ENCODE measurements at regions not wholly inside any gene's neighbourhood (a gene's known extent, or its start where the extent isn't known, plus 50 kb on each side); places are given as distances from the start of the nearest gene placed in this dataset.

DNA sequence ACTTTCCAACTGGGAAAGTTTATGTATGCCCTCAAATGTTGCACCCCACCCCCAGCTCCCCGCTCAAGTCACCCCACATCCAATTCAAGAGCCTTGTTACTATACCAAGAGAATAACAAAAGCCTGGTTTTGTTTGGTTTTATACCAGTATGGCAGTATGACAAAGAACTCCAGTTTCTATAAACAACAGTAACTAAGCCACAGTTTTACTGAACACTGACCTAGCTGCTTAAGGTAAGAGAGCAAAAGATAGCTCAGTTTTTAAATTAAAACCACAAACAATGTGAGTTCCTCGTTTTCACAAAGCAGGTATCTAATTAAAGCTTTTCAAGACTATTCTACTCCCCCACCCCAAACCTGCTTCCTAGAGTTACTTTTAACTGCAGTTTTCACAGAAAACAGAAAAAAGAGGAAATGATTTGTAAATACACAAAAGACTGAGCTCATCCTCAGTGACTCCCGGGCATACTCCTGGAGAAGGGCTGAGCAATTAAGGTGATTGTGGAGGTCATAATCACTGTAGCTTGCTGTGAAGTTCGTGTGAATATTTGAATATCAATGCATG lies 59.3 kb upstream of the LHX8 start:
- peak; percentile 42; the same call in 1 of the 2 replicates for TF ChIP-seq SPI1 (IDR thresholded peaks at IDR 0.05; ENCODE audit: borderline replicate concordance, low read depth)
- no peak for TF ChIP-seq GABPA (IDR thresholded peaks at IDR 0.05; ENCODE audit: low read depth)
- Histone ChIP-seq H3K4me3 (replicated peaks; ENCODE audit: insufficient read depth, low read length) (no peak overlapping the region), H3K27ac (replicated peaks) (no peak overlapping the region), H3K27me3 (ENCODE audit: insufficient read depth, poor library complexity, severe bottlenecking) (no peaks in the 10 kb centered on the region)
- no peak for DNase-seq (ENCODE audit: low read depth in 1 of 2, low spot score in 1 of 2)

DNA sequence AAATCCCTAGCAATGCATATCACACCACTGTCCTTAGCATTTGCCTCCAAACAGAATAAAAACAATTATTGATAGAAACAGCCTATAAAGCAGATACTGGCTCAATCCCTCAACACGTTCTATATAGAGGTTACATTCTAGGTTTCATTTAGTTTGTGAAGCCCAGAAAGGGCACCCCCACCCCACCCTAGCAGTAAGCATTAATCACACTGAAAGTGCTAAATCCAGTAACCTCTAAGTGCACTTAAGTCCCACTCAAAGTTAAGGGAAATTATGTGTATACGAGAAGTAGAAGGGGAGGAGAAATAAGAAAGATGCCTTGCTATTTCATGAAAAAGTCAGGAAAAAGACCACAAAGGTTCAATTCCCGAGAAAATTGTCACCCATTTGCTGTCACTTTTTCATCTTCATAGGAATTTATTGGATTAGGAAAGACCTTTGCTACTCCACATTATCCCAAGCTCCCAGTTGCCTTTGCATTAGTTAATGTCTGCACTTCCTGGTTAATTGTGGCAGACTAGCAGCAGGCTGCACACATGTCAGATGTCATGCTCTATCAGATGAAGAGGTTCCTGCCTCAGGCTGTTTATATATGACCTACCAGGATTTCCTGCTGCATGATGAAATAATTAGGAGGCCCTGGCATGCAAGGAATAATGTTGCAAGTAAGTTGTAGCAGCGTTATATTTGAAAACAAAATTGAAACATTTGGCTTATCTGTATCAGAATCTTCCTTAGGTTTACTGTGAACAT lies 54.5 kb upstream of the LHX8 start:
- Histone ChIP-seq H3K27ac (replicated peaks) (no peak overlapping the region), H3K27me3 (ENCODE audit: insufficient read depth, poor library complexity, severe bottlenecking) (no peaks in the 10 kb centered on the region), H3K4me3 (replicated peaks; ENCODE audit: insufficient read depth, low read length) (no peak overlapping the region)
- no peak for DNase-seq (ENCODE audit: low read depth in 1 of 2, low spot score in 1 of 2)
- TF ChIP-seq, protein P1, sequence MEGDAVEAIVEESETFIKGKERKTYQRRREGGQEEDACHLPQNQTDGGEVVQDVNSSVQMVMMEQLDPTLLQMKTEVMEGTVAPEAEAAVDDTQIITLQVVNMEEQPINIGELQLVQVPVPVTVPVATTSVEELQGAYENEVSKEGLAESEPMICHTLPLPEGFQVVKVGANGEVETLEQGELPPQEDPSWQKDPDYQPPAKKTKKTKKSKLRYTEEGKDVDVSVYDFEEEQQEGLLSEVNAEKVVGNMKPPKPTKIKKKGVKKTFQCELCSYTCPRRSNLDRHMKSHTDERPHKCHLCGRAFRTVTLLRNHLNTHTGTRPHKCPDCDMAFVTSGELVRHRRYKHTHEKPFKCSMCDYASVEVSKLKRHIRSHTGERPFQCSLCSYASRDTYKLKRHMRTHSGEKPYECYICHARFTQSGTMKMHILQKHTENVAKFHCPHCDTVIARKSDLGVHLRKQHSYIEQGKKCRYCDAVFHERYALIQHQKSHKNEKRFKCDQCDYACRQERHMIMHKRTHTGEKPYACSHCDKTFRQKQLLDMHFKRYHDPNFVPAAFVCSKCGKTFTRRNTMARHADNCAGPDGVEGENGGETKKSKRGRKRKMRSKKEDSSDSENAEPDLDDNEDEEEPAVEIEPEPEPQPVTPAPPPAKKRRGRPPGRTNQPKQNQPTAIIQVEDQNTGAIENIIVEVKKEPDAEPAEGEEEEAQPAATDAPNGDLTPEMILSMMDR (IDR thresholded peaks at IDR 0.05; ENCODE audit: insufficient read depth, low read length): no peak
- no peak for TF ChIP-seq SPI1 (IDR thresholded peaks at IDR 0.05; ENCODE audit: borderline replicate concordance, low read depth)
- TF ChIP-seq GABPA (IDR thresholded peaks at IDR 0.05; ENCODE audit: low read depth): no peak
- TF ChIP-seq POLR2AphosphoS5 (IDR thresholded peaks at IDR 0.05; ENCODE audit: low read depth): no peak
- TF ChIP-seq, protein P2, sequence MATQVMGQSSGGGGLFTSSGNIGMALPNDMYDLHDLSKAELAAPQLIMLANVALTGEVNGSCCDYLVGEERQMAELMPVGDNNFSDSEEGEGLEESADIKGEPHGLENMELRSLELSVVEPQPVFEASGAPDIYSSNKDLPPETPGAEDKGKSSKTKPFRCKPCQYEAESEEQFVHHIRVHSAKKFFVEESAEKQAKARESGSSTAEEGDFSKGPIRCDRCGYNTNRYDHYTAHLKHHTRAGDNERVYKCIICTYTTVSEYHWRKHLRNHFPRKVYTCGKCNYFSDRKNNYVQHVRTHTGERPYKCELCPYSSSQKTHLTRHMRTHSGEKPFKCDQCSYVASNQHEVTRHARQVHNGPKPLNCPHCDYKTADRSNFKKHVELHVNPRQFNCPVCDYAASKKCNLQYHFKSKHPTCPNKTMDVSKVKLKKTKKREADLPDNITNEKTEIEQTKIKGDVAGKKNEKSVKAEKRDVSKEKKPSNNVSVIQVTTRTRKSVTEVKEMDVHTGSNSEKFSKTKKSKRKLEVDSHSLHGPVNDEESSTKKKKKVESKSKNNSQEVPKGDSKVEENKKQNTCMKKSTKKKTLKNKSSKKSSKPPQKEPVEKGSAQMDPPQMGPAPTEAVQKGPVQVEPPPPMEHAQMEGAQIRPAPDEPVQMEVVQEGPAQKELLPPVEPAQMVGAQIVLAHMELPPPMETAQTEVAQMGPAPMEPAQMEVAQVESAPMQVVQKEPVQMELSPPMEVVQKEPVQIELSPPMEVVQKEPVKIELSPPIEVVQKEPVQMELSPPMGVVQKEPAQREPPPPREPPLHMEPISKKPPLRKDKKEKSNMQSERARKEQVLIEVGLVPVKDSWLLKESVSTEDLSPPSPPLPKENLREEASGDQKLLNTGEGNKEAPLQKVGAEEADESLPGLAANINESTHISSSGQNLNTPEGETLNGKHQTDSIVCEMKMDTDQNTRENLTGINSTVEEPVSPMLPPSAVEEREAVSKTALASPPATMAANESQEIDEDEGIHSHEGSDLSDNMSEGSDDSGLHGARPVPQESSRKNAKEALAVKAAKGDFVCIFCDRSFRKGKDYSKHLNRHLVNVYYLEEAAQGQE (IDR thresholded peaks at IDR 0.05; ENCODE audit: insufficient replicate concordance, low read depth): no peak

DNA sequence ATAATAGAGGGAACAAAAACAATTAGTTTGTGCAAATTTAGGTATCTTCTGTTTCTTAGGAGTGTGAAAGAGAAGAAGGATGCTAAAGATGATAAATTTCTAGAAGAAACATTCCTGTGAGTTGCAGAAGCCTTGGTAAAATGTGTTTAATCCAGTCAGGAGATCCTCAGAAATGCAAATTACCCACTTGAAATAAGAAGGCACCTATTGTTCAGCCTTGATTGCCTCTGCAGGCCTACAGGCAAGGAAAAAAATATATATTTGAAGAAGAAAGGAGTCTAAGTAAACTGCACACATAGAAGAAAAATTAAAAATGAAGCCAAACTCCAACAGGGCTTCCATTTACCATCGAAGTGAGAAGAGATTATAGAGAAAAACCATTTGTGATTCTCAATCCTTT lies 51.0 kb upstream of the LHX8 start:
- Histone ChIP-seq H3K27me3 (ENCODE audit: insufficient read depth, poor library complexity, severe bottlenecking) (no peaks in the 10 kb centered on the region), H3K27ac (replicated peaks) (no peak overlapping the region), H3K4me3 (replicated peaks; ENCODE audit: insufficient read depth, low read length) (no peak overlapping the region)
- no peak for DNase-seq (ENCODE audit: low read depth in 1 of 2, low spot score in 1 of 2)
- TF ChIP-seq, protein P2 (IDR thresholded peaks at IDR 0.05; ENCODE audit: insufficient replicate concordance, low read depth): no peak
- no peak for TF ChIP-seq POLR2AphosphoS5 (IDR thresholded peaks at IDR 0.05; ENCODE audit: low read depth)
- TF ChIP-seq, protein P1 (IDR thresholded peaks at IDR 0.05; ENCODE audit: insufficient read depth, low read length): no peak
- no peak for TF ChIP-seq GABPA (IDR thresholded peaks at IDR 0.05; ENCODE audit: low read depth)
- TF ChIP-seq SPI1 (IDR thresholded peaks at IDR 0.05; ENCODE audit: borderline replicate concordance, low read depth): no peak

DNA sequence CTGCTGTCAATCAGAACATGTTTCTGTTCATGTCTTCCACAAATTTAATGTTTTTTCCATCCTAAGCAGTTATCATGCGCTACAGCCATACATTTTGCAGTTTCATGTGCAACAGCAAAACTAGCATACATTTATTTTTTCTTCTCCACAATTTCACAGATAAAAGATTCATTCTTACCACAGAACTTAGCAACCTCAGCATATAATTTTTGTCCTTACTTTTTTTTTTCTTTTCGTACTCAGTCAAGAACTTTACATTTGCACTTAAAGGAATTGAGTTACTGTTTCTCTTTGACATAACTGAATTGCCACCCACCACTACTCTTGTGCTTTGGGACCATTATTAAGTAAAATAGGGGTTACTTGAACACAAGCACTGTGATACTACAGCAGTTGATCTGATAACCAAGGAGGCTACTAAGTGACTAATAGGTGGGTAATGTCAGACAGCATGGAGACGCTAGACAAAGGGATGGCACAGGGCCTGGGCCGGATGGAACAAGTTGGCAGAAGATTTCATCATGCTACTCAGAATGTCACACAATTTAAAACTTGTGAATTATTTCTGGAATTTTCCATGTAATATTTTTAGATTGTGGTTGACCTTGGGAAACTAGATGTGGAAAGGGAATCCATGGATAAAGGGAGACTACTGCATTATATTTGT lies 50.2 kb upstream of the LHX8 start:
- Histone ChIP-seq H3K27ac (replicated peaks) (no peak overlapping the region), H3K4me3 (replicated peaks; ENCODE audit: insufficient read depth, low read length) (no peak overlapping the region), H3K27me3 (ENCODE audit: insufficient read depth, poor library complexity, severe bottlenecking) (no peaks in the 10 kb centered on the region)
- TF ChIP-seq SPI1 (IDR thresholded peaks at IDR 0.05; ENCODE audit: borderline replicate concordance, low read depth) (no peak), GABPA (IDR thresholded peaks at IDR 0.05; ENCODE audit: low read depth) (no peak), POLR2AphosphoS5 (IDR thresholded peaks at IDR 0.05; ENCODE audit: low read depth) (no peak)
- TF ChIP-seq, protein P2 (IDR thresholded peaks at IDR 0.05; ENCODE audit: insufficient replicate concordance, low read depth): no peak
- TF ChIP-seq, protein P1 (IDR thresholded peaks at IDR 0.05; ENCODE audit: insufficient read depth, low read length): no peak
- no peak for DNase-seq (ENCODE audit: low read depth in 1 of 2, low spot score in 1 of 2)

Measured in HL-60 (cell line).